HG02884 (cell line): ENCODE measurements at regions not wholly inside any gene's neighbourhood (a gene's known extent, or its start where the extent isn't known, plus 50 kb on each side); places are given as distances from the start of the nearest gene placed in this dataset.

Experiments used
- ATAC-seq: cut with Tn5 transposase; IDR thresholded peaks from one replicate; pipeline ENCODE4 v1.9.1; 2021; ENCODE audit warnings: mild to moderate bottlenecking, moderate library complexity; ENCODE audit not compliant: unreplicated experiment

GRCh38 chr2:18837240-18837639, 247.9 kb upstream of the NT5C1B start:
- ATAC-seq, result no peak

- ATAC-seq, result no peak
Measured at GRCh38 chr2:18836436-18836835, 247.1 kb upstream of the NT5C1B start.

- ATAC-seq, result no peak
Measured at GRCh38 chr2:18835787-18836186, 246.4 kb upstream of the NT5C1B start.

- no peak for ATAC-seq
Measured at GRCh38 chr2:18834341-18834740, 245.0 kb upstream of the NT5C1B start.

- ATAC-seq, result no peak
Measured at GRCh38 chr2:18833941-18834340, 244.6 kb upstream of the NT5C1B start.

- ATAC-seq, result no peak
Measured at GRCh38 chr2:18831916-18832510, 242.6 kb upstream of the NT5C1B start.

- no peak for ATAC-seq
Measured at GRCh38 chr2:18830962-18831361, 241.6 kb upstream of the NT5C1B start.

GRCh38 chr2:18829976-18830375, 240.6 kb upstream of the NT5C1B start:
- no peak for ATAC-seq

GRCh38 chr2:18829251-18829902, 240.0 kb upstream of the NT5C1B start:
- no peak for ATAC-seq

GRCh38 chr2:18828296-18828695, 238.9 kb upstream of the NT5C1B start:
- no peak for ATAC-seq

- no peak for ATAC-seq
Measured at GRCh38 chr2:18825838-18826237, 236.5 kb upstream of the NT5C1B start.

- ATAC-seq, result no peak
Measured at GRCh38 chr2:18824915-18825314, 235.5 kb upstream of the NT5C1B start.

GRCh38 chr2:18824325-18824790, 235.0 kb upstream of the NT5C1B start:
- no peak for ATAC-seq

- ATAC-seq, result no peak
Measured at GRCh38 chr2:18821431-18821830, 232.1 kb upstream of the NT5C1B start.

- ATAC-seq, result no peak
Measured at GRCh38 chr2:18820966-18821365, 231.6 kb upstream of the NT5C1B start.

- no peak for ATAC-seq
Measured at GRCh38 chr2:18819566-18819965, 230.2 kb upstream of the NT5C1B start.

GRCh38 chr2:18814387-18814786, 225.0 kb upstream of the NT5C1B start:
- ATAC-seq, result no peak

GRCh38 chr2:18804536-18804935, 215.2 kb upstream of the NT5C1B start:
- ATAC-seq, result no peak

- ATAC-seq, result no peak
Measured at GRCh38 chr2:18803141-18803939, 214.0 kb upstream of the NT5C1B start.

GRCh38 chr2:18800240-18800971, 211.0 kb upstream of the NT5C1B start:
- no peak for ATAC-seq

GRCh38 chr2:18799397-18799796, 210.0 kb upstream of the NT5C1B start:
- no peak for ATAC-seq
